ENCODE measurements at regions not wholly inside any gene's neighbourhood (a gene's known extent, or its start where the extent isn't known, plus 50 kb on each side); places are given as distances from the start of the nearest gene placed in this dataset.

GRCh38 chr1:55420026-55420425 lies 204.9 kb upstream of the USP24 start:
- H2AFZ ChIP-seq (ENCODE audit: low read length) = no peak overlapping the region
- DNase-seq (ENCODE audit: low spot score) = no peak
- H3K9me3 ChIP-seq (ENCODE audit: low read length) = no peaks in the 10 kb centered on the region
- ChIA-PET POLR2A (no interaction called here), CTCF (ENCODE audit: unreplicated experiment) (no interaction called here)
- no peaks in the 10 kb centered on the region for H4K20me1 ChIP-seq (ENCODE audit: insufficient read depth, low read length)
- H3K4me3 ChIP-seq (ENCODE audit: low read depth, low read length, poor library complexity, severe bottlenecking) = no peak overlapping the region
- no TSS peak for BruUV-seq (replicated peaks)
- no peak overlapping the region for H3K4me2 ChIP-seq (ENCODE audit: low read length)
- intact Hi-C loops (cut with micrococcal nuclease; ENCODE audit: unreplicated experiment) = no loop called here
- no peaks in the 10 kb centered on the region for H3K4me1 ChIP-seq (ENCODE audit: insufficient read depth, low read length, poor library complexity, severe bottlenecking)
- no peaks in the 10 kb centered on the region for H3K79me2 ChIP-seq (ENCODE audit: insufficient read depth, low read depth, low read length)
- TF ChIP-seq CTCF (conservative IDR thresholded peaks at IDR 0.05; ENCODE audit: low read length) (no peak), EZH2phosphoT487 (IDR thresholded peaks at IDR 0.05; ENCODE audit: borderline replicate concordance, low read depth, low read length) (no peak)
- H3K36me3 ChIP-seq (ENCODE audit: insufficient read depth, low read length) = no peaks in the 10 kb centered on the region
- H3K27ac ChIP-seq (ENCODE audit: low read depth, low read length, poor library complexity, severe bottlenecking) = no peak overlapping the region
- H3K9me2 ChIP-seq (ENCODE audit: insufficient read depth, low read length) = no peaks in the 10 kb centered on the region

GRCh38 chr1:55418208-55419000 lies 203.2 kb upstream of the USP24 start:
- Histone ChIP-seq H2AFZ (ENCODE audit: low read length) (no peak overlapping the region), H3K79me2 (ENCODE audit: insufficient read depth, low read depth, low read length) (no peaks in the 10 kb centered on the region), H3K4me3 (ENCODE audit: low read depth, low read length, poor library complexity, severe bottlenecking) (no peak overlapping the region), H3K9me3 (ENCODE audit: low read length) (no peaks in the 10 kb centered on the region), H3K4me1 (ENCODE audit: insufficient read depth, low read length, poor library complexity, severe bottlenecking) (no peaks in the 10 kb centered on the region), H3K36me3 (ENCODE audit: insufficient read depth, low read length) (no peaks in the 10 kb centered on the region), H3K9me2 (ENCODE audit: insufficient read depth, low read length) (no peaks in the 10 kb centered on the region), H3K27ac (ENCODE audit: low read depth, low read length, poor library complexity, severe bottlenecking) (no peak overlapping the region), H3K4me2 (ENCODE audit: low read length) (no peak overlapping the region), H4K20me1 (ENCODE audit: insufficient read depth, low read length) (no peaks in the 10 kb centered on the region)
- DNase-seq (ENCODE audit: low spot score) = no peak
- intact Hi-C loops (cut with micrococcal nuclease; ENCODE audit: unreplicated experiment) = no loop called here
- no peak for TF ChIP-seq EZH2phosphoT487 (IDR thresholded peaks at IDR 0.05; ENCODE audit: borderline replicate concordance, low read depth, low read length)
- no peak for TF ChIP-seq CTCF (conservative IDR thresholded peaks at IDR 0.05; ENCODE audit: low read length)
- ChIA-PET CTCF (ENCODE audit: unreplicated experiment) (no interaction called here), POLR2A (no interaction called here)
- BruUV-seq (replicated peaks) = no TSS peak

GRCh38 chr1:55416164-55416842 lies 201.1 kb upstream of the USP24 start:
- H3K4me2 ChIP-seq (ENCODE audit: low read length) = no peak overlapping the region
- BruUV-seq (replicated peaks) = no TSS peak

More at GRCh38 chr1:55416164-55416842, 201.1 kb upstream of the USP24 start:
- Histone ChIP-seq H3K79me2 (ENCODE audit: insufficient read depth, low read depth, low read length) (no peaks in the 10 kb centered on the region), H3K9me2 (ENCODE audit: insufficient read depth, low read length) (no peaks in the 10 kb centered on the region), H3K9me3 (ENCODE audit: low read length) (no peaks in the 10 kb centered on the region), H4K20me1 (ENCODE audit: insufficient read depth, low read length) (no peaks in the 10 kb centered on the region), H3K4me1 (ENCODE audit: insufficient read depth, low read length, poor library complexity, severe bottlenecking) (no peaks in the 10 kb centered on the region), H3K27ac (ENCODE audit: low read depth, low read length, poor library complexity, severe bottlenecking) (no peak overlapping the region), H3K36me3 (ENCODE audit: insufficient read depth, low read length) (no peaks in the 10 kb centered on the region), H3K4me3 (ENCODE audit: low read depth, low read length, poor library complexity, severe bottlenecking) (no peak overlapping the region), H2AFZ (ENCODE audit: low read length) (no peak overlapping the region)
- ChIA-PET CTCF (ENCODE audit: unreplicated experiment) (no interaction called here), POLR2A (no interaction called here)
- intact Hi-C loops (cut with micrococcal nuclease; ENCODE audit: unreplicated experiment) = no loop called here
- no peak for TF ChIP-seq EZH2phosphoT487 (IDR thresholded peaks at IDR 0.05; ENCODE audit: borderline replicate concordance, low read depth, low read length)
- no peak for DNase-seq (ENCODE audit: low spot score)
